Upper lobe of left lung (tissue), 6 donors: ENCODE measurements at regions not wholly inside any gene's neighbourhood (a gene's known extent, or its start where the extent isn't known, plus 50 kb on each side); places are given as distances from the start of the nearest gene placed in this dataset.

Experiments used
- ATAC-seq, 2 donors: fragments of 200-7000 bp; cut with Tn5 transposase; one replicate each; pipeline ENCODE4 v1.9.1; 2022; ENCODE audit warnings: mild to moderate bottlenecking in 2 of 2, moderate library complexity in 2 of 2; ENCODE audit not compliant: low FRiP score in 2 of 2
- DNase-seq, 2 donors: peaks; one replicate each; pipeline ENCODE4 v3.0.0-alpha.2; 2019 to 2020
- H3K27ac ChIP-seq, 4 donors: fragments of 200-600 bp; sonication (generic); one replicate each; pipeline ENCODE4 v1.5.1; 2016 to 2019
- H3K27me3 ChIP-seq, 4 donors: fragments of 200-600 bp; sonication (generic); one replicate each; pipeline ENCODE4 v1.5.1; 2017 to 2019
- H3K36me3 ChIP-seq, 4 donors: fragments of 200-600 bp; sonication (generic); one replicate each; pipeline ENCODE4 v1.5.1; 2016 to 2019
- H3K4me1 ChIP-seq, 4 donors: fragments of 200-600 bp; sonication (generic); one replicate each; pipeline ENCODE4 v1.5.1; 2018 to 2019
- H3K4me3 ChIP-seq, 4 donors: fragments of 200-600 bp; sonication (generic); one replicate each; pipeline ENCODE4 v1.5.1; 2017 to 2019; ENCODE audit warnings: mild to moderate bottlenecking in 2 of 4, moderate library complexity in 1 of 4
- H3K9me3 ChIP-seq, 4 donors: fragments of 200-600 bp; sonication (generic); one replicate each; pipeline ENCODE4 v1.5.1; 2018 to 2019
- CTCF ChIP-seq, 6 experiments: fragments of 450-650 bp in 4 of 6; fragments of 200-600 bp in 2 of 6; sonication (generic) in 2 of 6; IDR thresholded peaks; one replicate each; pipeline ENCODE4 v1.5.1; 2016 to 2019; ENCODE audit warnings: antibody characterized with exemption in 6 of 6
- EP300 ChIP-seq, 4 donors: sonication (generic); formaldehyde crosslinking; IDR thresholded peaks; one replicate each; pipeline ENCODE4 v1.5.1; 2017; ENCODE audit warnings: antibody characterized with exemption in 4 of 4, control low read depth in 2 of 4
- POLR2A ChIP-seq, 4 donors: fragments of 450-650 bp; IDR thresholded peaks; one replicate each; pipeline ENCODE4 v1.5.1; 2016 to 2017; ENCODE audit warnings: antibody characterized with exemption in 4 of 4, mild to moderate bottlenecking in 2 of 4
- POLR2AphosphoS5 ChIP-seq, 2 donors: sonication (generic); formaldehyde crosslinking; IDR thresholded peaks; one replicate each; pipeline ENCODE4 v1.5.1; 2017; ENCODE audit warnings: antibody characterized with exemption in 2 of 2
- WGBS, 2 donors: methylation state at CpG; one replicate each; pipeline ENCODE4 v1.1.5; 2017 to 2018; 5-methylcytosine and 5-hydroxymethylcytosine counted together
- donor health status: DM: no; HTN: no; CAD: no; lungs with moderate emphysema.
- donor health status: DM: no; HTN: yes; CAD: no; lungs with severe emphysema.

GRCh38 chr7:22895828-22896165 lies 73.1 kb upstream of the TOMM7 start:
- TF ChIP-seq POLR2AphosphoS5 (IDR thresholded peaks at IDR 0.05), result no peak
- no peak for TF ChIP-seq POLR2A (IDR thresholded peaks at IDR 0.05)
- TF ChIP-seq EP300 (IDR thresholded peaks at IDR 0.05), result no peak
- TF ChIP-seq CTCF (IDR thresholded peaks at IDR 0.05), result no peak
- Histone ChIP-seq H3K4me1 (no peaks in the 10 kb centered on the region), H3K27ac (no peak overlapping the region), H3K36me3 (no peaks in the 10 kb centered on the region), H3K4me3 (no peak overlapping the region), H3K27me3 (no peaks in the 10 kb centered on the region), H3K9me3 (no peaks in the 10 kb centered on the region)
- ATAC-seq (no peak), DNase-seq (no peak)
- 73 to 83% methylated on average over 2 of the region's 2 CpGs for WGBS, 2 donors

DNA sequence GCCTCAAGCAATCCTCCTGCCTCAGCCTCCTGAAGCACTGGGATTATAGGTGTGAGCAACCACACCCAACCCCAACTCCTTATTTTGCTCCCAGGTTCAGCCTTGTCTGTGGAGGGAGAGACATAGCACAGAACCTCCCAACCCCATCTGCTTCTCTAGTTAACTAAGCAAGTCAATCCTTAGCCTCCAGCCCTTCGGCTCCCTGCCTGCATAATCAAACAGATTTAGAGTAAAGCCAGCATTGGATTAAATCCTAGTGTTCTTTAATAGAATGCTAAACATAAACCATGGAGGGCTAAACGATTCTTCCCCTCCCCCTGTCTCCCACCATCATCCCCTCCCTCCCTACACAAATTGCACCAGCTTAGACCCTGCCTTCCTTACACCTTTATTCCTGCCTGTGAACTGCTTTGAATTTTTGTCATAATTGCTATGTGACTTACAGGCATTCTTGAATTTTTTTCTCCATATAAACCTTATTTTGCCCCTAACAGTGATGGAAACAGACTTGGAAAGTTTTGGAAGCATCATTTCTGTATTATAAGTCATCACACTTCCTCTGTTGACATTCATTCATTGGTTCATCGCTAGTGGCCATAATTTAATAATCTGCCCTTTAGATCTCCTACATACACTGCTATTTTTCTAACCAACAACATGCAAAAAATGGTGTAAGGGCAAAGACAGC lies 72.6 kb upstream of the TOMM7 start:
- TF ChIP-seq POLR2AphosphoS5 (IDR thresholded peaks at IDR 0.05), result no peak
- TF ChIP-seq EP300 (IDR thresholded peaks at IDR 0.05), result no peak
- TF ChIP-seq POLR2A (IDR thresholded peaks at IDR 0.05), result no peak
- TF ChIP-seq CTCF (IDR thresholded peaks at IDR 0.05), result no peak
- Histone ChIP-seq H3K4me3 (no peak overlapping the region), H3K36me3 (no peaks in the 10 kb centered on the region), H3K9me3 (no peaks in the 10 kb centered on the region), H3K27ac (no peak overlapping the region), H3K27me3 (no peaks in the 10 kb centered on the region), H3K4me1 (no peaks in the 10 kb centered on the region)
- ATAC-seq, result no peak
- 74 to 78% methylated on average over 3 of the region's 3 CpGs for WGBS, 2 donors
- DNase-seq, result no peak

DNA sequence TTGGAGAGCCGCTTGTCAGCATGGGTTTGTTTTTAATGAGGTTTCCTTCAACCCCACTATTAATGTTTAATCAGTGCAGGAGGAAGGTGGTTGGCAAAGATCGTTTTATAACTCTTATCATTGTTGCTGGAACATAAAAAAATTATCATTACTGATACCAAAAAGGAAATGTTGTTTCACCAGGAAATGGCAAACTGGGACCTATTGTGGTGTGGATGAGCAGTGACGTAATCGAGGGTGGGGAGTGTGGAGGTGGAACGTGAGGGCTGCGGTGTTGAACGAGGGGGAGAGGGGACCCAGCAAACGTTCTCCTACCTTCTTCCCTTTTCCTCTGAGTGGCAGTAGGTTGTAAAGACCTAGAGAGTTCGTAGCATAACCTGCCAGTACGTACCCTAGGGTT lies 71.9 kb upstream of the TOMM7 start:
- no peak overlapping the region for H3K4me3 ChIP-seq
- WGBS, 2 donors, result 54 to 63% methylated on average over 10 of the region's 10 CpGs
- no peaks in the 10 kb centered on the region for H3K9me3 ChIP-seq
- TF ChIP-seq EP300 (IDR thresholded peaks at IDR 0.05) (no peak), POLR2A (IDR thresholded peaks at IDR 0.05) (no peak), POLR2AphosphoS5 (IDR thresholded peaks at IDR 0.05) (no peak), CTCF (IDR thresholded peaks at IDR 0.05) (no peak)
- no peaks in the 10 kb centered on the region for H3K4me1 ChIP-seq
- H3K36me3 ChIP-seq, result no peaks in the 10 kb centered on the region
- DNase-seq (no peak), ATAC-seq (no peak)
- no peak overlapping the region for H3K27ac ChIP-seq
- H3K27me3 ChIP-seq, result no peaks in the 10 kb centered on the region

DNA sequence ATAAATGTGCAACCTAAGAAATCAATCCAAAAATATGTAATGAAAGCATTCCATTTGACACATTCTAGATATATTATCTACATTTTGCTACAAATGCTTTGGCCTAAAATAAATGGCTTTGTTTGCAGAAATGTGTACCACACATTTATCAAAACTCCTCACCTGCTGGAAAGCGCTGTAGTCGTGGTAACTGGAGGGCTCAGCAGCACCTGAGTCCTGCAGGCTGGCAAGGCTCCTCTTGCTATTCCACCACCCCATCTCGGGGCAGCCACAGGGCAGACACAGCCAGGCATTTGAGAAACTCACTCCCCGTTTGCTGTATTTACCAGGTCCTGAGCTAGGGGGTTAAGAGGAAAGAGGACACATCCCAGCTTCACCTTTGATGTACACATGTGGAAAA lies 68.1 kb upstream of the TOMM7 start:
- H3K36me3 ChIP-seq, result no peaks in the 10 kb centered on the region
- WGBS, 2 donors, result 66 to 84% methylated on average over 4 of the region's 4 CpGs
- DNase-seq, result no peak
- no peak overlapping the region for H3K4me3 ChIP-seq
- H3K4me1 ChIP-seq, result peaks cover 0 to 5% (median 4%) of the 10 kb centered on the region in 4 donors
- TF ChIP-seq EP300 (IDR thresholded peaks at IDR 0.05), result no peak
- no peak for TF ChIP-seq CTCF (IDR thresholded peaks at IDR 0.05)
- TF ChIP-seq POLR2A (IDR thresholded peaks at IDR 0.05), result no peak
- no peak for TF ChIP-seq POLR2AphosphoS5 (IDR thresholded peaks at IDR 0.05)
- no peaks in the 10 kb centered on the region for H3K27me3 ChIP-seq
- no peak for ATAC-seq
- no peaks in the 10 kb centered on the region for H3K9me3 ChIP-seq
- H3K27ac ChIP-seq, result no peak overlapping the region

- no peak for TF ChIP-seq CTCF (IDR thresholded peaks at IDR 0.05)
- TF ChIP-seq POLR2AphosphoS5 (IDR thresholded peaks at IDR 0.05), result no peak
- no peak for TF ChIP-seq POLR2A (IDR thresholded peaks at IDR 0.05)
- TF ChIP-seq EP300 (IDR thresholded peaks at IDR 0.05), result no peak
- Histone ChIP-seq H3K27ac (no peak overlapping the region), H3K4me1 (peaks cover 0 to 6% (median 4%) of the 10 kb centered on the region in 4 donors), H3K4me3 (no peak overlapping the region), H3K9me3 (no peaks in the 10 kb centered on the region), H3K36me3 (no peaks in the 10 kb centered on the region), H3K27me3 (no peaks in the 10 kb centered on the region)
- ATAC-seq (peak in 1 of 2 donors; percentile 35), DNase-seq (no peak)
- 23 to 44% methylated on average over 1 of the region's 1 CpG for WGBS, 2 donors
Observed at GRCh38 chr7:22885797-22886261, 63.2 kb upstream of the TOMM7 start.
